BE2C (cell line): ENCODE measurements at regions not wholly inside any gene's neighbourhood (a gene's known extent, or its start where the extent isn't known, plus 50 kb on each side); places are given as distances from the start of the nearest gene placed in this dataset.
"Not testable (repeated sequence)": the region's sequence is repeated elsewhere in the genome, so short reads cannot be mapped to it uniquely, and the experiment has no call there.

Source experiments
- DNase-seq: peaks from one replicate; pipeline ENCODE4 v3.0.0-alpha.2; 2020
- H3K27me3 ChIP-seq: fragments of 250-450 bp; sonication (Bioruptor Pico); 2 replicates; pipeline ENCODE4 v1.5.1; 2020; ENCODE audit warnings: mild to moderate bottlenecking
- H3K36me3 ChIP-seq: fragments of 250-450 bp; sonication (Bioruptor Pico); 2 replicates; pipeline ENCODE4 v1.5.1; 2020; ENCODE audit warnings: mild to moderate bottlenecking
- H3K4me1 ChIP-seq: fragments of 250-450 bp; sonication (Bioruptor Pico); 2 replicates; pipeline ENCODE4 v1.5.1; 2020
- H3K4me3 ChIP-seq: 2 replicates; pipeline ENCODE4 v1.5.1; 2011; ENCODE audit warnings: low read depth, low read length
- H3K9me3 ChIP-seq: fragments of 250-450 bp; sonication (Bioruptor Pico); 2 replicates; pipeline ENCODE4 v1.5.1; 2020
- TF ChIP-seq, protein P1 (sequence below): IDR thresholded peaks from 2 replicates; pipeline ENCODE4 v1.5.1; 2012; ENCODE audit warnings: mild to moderate bottlenecking, low read depth, low read length

DNA sequence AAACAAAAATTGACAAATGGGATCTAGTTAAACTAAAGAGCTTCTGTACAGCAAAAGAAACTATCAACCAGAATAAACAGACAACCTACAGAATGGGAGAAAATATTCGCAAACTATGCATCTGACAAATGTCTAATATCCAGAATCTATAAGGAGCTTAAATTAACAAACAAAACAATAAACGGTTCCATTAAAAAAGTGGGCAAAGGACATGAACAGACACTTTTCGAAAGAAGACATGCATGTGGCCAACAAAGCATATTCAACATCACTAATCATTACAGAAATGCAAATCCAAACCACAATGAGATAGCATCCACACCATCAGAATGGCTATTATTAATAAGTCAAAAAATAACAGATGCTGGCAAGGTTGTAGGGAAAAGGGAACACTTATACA is 50.5 kb upstream of the MED13L start:
- not testable (repeated sequence) for H3K9me3 ChIP-seq, H3K4me3 ChIP-seq, H3K27me3 ChIP-seq, DNase-seq, H3K36me3 ChIP-seq, H3K4me1 ChIP-seq

GRCh38 chr12:116331876-116332275 is 54.4 kb upstream of the MED13L start:
- H3K4me3 ChIP-seq: no peak overlapping the region
- no peak for DNase-seq
- no peaks in the 10 kb centered on the region for H3K9me3 ChIP-seq
- H3K4me1 ChIP-seq: no peaks in the 10 kb centered on the region
- H3K36me3 ChIP-seq: no peaks in the 10 kb centered on the region
- TF ChIP-seq, protein P1, sequence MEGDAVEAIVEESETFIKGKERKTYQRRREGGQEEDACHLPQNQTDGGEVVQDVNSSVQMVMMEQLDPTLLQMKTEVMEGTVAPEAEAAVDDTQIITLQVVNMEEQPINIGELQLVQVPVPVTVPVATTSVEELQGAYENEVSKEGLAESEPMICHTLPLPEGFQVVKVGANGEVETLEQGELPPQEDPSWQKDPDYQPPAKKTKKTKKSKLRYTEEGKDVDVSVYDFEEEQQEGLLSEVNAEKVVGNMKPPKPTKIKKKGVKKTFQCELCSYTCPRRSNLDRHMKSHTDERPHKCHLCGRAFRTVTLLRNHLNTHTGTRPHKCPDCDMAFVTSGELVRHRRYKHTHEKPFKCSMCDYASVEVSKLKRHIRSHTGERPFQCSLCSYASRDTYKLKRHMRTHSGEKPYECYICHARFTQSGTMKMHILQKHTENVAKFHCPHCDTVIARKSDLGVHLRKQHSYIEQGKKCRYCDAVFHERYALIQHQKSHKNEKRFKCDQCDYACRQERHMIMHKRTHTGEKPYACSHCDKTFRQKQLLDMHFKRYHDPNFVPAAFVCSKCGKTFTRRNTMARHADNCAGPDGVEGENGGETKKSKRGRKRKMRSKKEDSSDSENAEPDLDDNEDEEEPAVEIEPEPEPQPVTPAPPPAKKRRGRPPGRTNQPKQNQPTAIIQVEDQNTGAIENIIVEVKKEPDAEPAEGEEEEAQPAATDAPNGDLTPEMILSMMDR: no peak
- H3K27me3 ChIP-seq: no peaks in the 10 kb centered on the region

- no peak for DNase-seq
These were observed 55.4 kb upstream of the MED13L start for GRCh38 chr12:116332705-116333380.

DNA sequence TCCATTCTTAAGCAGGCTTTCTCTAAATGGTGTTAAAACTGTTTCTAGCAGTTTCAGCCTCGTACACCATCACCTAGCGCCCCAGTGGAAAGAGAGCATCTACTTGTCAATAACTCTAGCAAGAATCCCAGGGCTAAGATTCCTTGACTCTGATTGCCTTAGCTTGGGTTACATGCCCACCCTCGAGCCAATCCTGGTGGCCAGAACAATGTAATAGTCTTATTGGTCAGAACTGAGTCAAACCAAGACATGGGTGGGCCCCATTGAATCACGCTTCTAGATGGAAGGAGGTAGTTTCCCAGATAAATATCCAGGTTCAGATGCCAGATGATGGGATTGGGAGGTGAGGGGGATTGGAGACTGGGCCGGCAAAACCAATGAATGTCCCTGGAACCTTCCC is 55.9 kb upstream of the MED13L start:
- no peak for DNase-seq
- Histone ChIP-seq H3K27me3 (no peaks in the 10 kb centered on the region), H3K4me3 (no peak overlapping the region), H3K9me3 (no peaks in the 10 kb centered on the region), H3K36me3 (no peaks in the 10 kb centered on the region), H3K4me1 (no peaks in the 10 kb centered on the region)
- TF ChIP-seq, protein P1: no peak

More at GRCh38 chr12:116332705-116333380, 55.4 kb upstream of the MED13L start:
- Histone ChIP-seq H3K27me3 (no peaks in the 10 kb centered on the region), H3K9me3 (no peaks in the 10 kb centered on the region), H3K4me3 (no peak overlapping the region), H3K36me3 (no peaks in the 10 kb centered on the region), H3K4me1 (no peaks in the 10 kb centered on the region)
- TF ChIP-seq, protein P1: no peak

DNA sequence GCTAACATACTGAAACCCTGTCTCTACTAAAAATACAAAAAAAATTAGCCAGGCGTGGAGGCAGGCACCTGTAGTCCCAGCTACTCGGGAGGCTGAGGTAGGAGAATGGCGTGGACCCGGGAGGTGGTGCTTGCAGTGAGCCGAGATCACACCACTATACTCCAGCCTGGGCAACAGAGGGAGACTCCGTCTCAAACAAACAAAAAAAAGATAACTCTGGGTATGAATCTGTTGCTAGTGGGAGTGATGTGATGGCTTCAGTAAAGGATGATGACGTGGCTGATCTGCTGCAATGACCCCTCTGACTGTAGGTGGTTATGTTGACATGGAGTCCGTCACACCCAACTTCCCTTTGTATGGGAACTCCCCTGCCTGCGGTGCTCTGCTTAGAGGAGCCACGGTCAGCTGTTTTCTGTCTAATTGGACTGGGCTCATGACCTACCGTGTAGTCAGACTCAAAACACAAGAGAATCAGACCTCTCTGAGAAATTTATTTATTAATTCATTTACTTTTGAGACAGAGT is 59.1 kb upstream of the MED13L start:
- H3K27me3 ChIP-seq: no peaks in the 10 kb centered on the region
- DNase-seq: no peak
- H3K36me3 ChIP-seq: no peaks in the 10 kb centered on the region
- H3K9me3 ChIP-seq: no peaks in the 10 kb centered on the region
- H3K4me3 ChIP-seq: no peak overlapping the region
- H3K4me1 ChIP-seq: no peaks in the 10 kb centered on the region
- TF ChIP-seq, protein P1: no peak

DNA sequence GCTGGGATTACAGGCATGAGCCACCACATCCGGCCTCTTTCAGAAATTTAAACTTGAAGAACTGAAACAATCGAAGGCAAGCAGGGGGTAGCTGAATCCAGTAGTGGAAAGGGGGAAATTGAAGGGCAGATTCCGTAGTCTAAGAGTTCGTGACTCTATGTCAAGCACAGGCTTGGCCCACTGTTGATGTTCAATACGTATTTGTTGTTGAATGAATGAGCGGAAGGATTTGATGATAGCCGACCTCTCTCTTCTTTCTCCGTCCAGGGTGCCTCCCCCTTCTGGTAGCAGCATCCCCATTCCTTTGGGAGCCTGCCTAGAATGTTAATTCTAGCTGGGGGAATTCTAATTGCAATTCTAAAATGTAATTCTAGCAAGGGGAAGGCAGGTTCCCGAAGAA is 59.8 kb upstream of the MED13L start:
- TF ChIP-seq, protein P1: no peak
- Histone ChIP-seq H3K4me1 (no peaks in the 10 kb centered on the region), H3K4me3 (no peak overlapping the region), H3K27me3 (no peaks in the 10 kb centered on the region), H3K36me3 (no peaks in the 10 kb centered on the region), H3K9me3 (no peaks in the 10 kb centered on the region)
- DNase-seq: no peak
